HG03460 (cell line): ENCODE measurements at regions not wholly inside any gene's neighbourhood (a gene's known extent, or its start where the extent isn't known, plus 50 kb on each side); places are given as distances from the start of the nearest gene placed in this dataset.
"Not testable (repeated sequence)": the region's sequence is repeated elsewhere in the genome, so short reads cannot be mapped to it uniquely, and the experiment has no call there.

ENCODE experiments used
- ATAC-seq: cut with Tn5 transposase; IDR thresholded peaks from one replicate; pipeline ENCODE4 v1.9.1; 2021; ENCODE audit not compliant: unreplicated experiment

GRCh38 chr12:116429826-116430360 is 129.3 kb upstream of the MAP1LC3B2 start:
- no peak for ATAC-seq

GRCh38 chr12:116430911-116431565 is 128.1 kb upstream of the MAP1LC3B2 start:
- ATAC-seq, result no peak

GRCh38 chr12:116431677-116432300 is 127.4 kb upstream of the MAP1LC3B2 start:
- no peak for ATAC-seq

- no peak for ATAC-seq
These were observed 126.8 kb upstream of the MAP1LC3B2 start for GRCh38 chr12:116432314-116432750.

GRCh38 chr12:116433249-116433648 is 125.9 kb upstream of the MAP1LC3B2 start:
- ATAC-seq, result no peak

- no peak for ATAC-seq
These were observed 124.8 kb upstream of the MAP1LC3B2 start for GRCh38 chr12:116434155-116435011.

- ATAC-seq, result no peak
These were observed 123.2 kb upstream of the MAP1LC3B2 start for GRCh38 chr12:116435984-116436383.

GRCh38 chr12:116436561-116437249 is 122.5 kb upstream of the MAP1LC3B2 start:
- ATAC-seq, result no peak

- no peak for ATAC-seq
These were observed 117.9 kb upstream of the MAP1LC3B2 start for GRCh38 chr12:116441292-116441691.

GRCh38 chr12:116442304-116442703 is 116.9 kb upstream of the MAP1LC3B2 start:
- no peak for ATAC-seq

GRCh38 chr12:116442946-116443345 is 116.2 kb upstream of the MAP1LC3B2 start:
- no peak for ATAC-seq

GRCh38 chr12:116443821-116444589 is 115.2 kb upstream of the MAP1LC3B2 start:
- ATAC-seq, result no peak

GRCh38 chr12:116444590-116444943 is 114.6 kb upstream of the MAP1LC3B2 start:
- ATAC-seq, result no peak

GRCh38 chr12:116448165-116448739 is 110.9 kb upstream of the MAP1LC3B2 start:
- ATAC-seq, result no peak

GRCh38 chr12:116450406-116450910 is 108.7 kb upstream of the MAP1LC3B2 start:
- no peak for ATAC-seq

GRCh38 chr12:116452975-116453374 is 106.2 kb upstream of the MAP1LC3B2 start:
- not testable (repeated sequence) for ATAC-seq

- no peak for ATAC-seq
These were observed 105.5 kb upstream of the MAP1LC3B2 start for GRCh38 chr12:116453631-116454030.

- ATAC-seq, result no peak
These were observed 105.1 kb upstream of the MAP1LC3B2 start for GRCh38 chr12:116454076-116454475.

- ATAC-seq, result no peak
These were observed 104.2 kb upstream of the MAP1LC3B2 start for GRCh38 chr12:116454950-116455447.
